ENCODE measurements at regions not wholly inside any gene's neighbourhood (a gene's known extent, or its start where the extent isn't known, plus 50 kb on each side); places are given as distances from the start of the nearest gene placed in this dataset.

DNA sequence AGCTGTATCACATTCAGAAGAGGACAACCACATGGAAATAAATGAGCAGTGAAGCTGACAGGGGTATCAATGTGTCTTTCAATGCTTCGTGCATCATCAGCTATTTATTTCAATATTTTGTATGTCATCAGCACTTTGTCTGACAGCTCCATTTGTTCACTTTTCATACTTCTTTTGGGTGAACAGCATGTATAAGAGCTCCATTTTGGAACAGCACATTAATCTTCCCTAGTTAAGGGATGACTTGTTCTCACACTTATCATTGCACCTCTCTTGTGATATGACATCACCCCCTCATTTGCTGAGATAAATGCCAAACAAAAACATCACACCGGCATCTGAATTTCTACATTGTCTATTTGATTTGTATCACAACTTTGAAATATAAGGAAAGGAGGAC is 190.6 kb upstream of the SAMSN1 start:
- Histone ChIP-seq H2AFZ (ENCODE audit: low read depth) (no peak overlapping the region), H4K20me1 (ENCODE audit: insufficient read depth) (no peaks in the 10 kb centered on the region), H3K4me3 (ENCODE audit: low read depth in 2 of 2, low read length in 1 of 2) (no peak overlapping the region), H3K36me3 (replicated peaks in 1 of 2; ENCODE audit: control insufficient read depth in 1 of 2, insufficient read depth in 2 of 2, low read length in 1 of 2) (no peaks in the 10 kb centered on the region), H3K4me1 (ENCODE audit: control insufficient read depth in 1 of 2, insufficient read depth in 2 of 2, low read depth in 1 of 2, low read length in 1 of 2) (no peaks in the 10 kb centered on the region), H3K4me2 (no peak overlapping the region), H3K27me3 (ENCODE audit: insufficient read depth) (no peaks in the 10 kb centered on the region), H3K9me2 (no peaks in the 10 kb centered on the region), H3K27ac (ENCODE audit: low read depth in 2 of 2, low read length in 1 of 2) (no peak overlapping the region), H3K9ac (no peak overlapping the region), H3F3A (replicated peaks; ENCODE audit: insufficient read depth) (no peaks in the 10 kb centered on the region), H3K9me3 (no peaks in the 10 kb centered on the region), H3K79me2 (ENCODE audit: insufficient read depth) (no peaks in the 10 kb centered on the region)
- no peak for DNase-seq
- CTCF ChIA-PET: interaction anchor here (2.3 kb wide), 1 partner anchor 476 kb away, joined by 7 read pairs; no protein-coding TSS in a partner anchor
- TF ChIP-seq, protein P1, sequence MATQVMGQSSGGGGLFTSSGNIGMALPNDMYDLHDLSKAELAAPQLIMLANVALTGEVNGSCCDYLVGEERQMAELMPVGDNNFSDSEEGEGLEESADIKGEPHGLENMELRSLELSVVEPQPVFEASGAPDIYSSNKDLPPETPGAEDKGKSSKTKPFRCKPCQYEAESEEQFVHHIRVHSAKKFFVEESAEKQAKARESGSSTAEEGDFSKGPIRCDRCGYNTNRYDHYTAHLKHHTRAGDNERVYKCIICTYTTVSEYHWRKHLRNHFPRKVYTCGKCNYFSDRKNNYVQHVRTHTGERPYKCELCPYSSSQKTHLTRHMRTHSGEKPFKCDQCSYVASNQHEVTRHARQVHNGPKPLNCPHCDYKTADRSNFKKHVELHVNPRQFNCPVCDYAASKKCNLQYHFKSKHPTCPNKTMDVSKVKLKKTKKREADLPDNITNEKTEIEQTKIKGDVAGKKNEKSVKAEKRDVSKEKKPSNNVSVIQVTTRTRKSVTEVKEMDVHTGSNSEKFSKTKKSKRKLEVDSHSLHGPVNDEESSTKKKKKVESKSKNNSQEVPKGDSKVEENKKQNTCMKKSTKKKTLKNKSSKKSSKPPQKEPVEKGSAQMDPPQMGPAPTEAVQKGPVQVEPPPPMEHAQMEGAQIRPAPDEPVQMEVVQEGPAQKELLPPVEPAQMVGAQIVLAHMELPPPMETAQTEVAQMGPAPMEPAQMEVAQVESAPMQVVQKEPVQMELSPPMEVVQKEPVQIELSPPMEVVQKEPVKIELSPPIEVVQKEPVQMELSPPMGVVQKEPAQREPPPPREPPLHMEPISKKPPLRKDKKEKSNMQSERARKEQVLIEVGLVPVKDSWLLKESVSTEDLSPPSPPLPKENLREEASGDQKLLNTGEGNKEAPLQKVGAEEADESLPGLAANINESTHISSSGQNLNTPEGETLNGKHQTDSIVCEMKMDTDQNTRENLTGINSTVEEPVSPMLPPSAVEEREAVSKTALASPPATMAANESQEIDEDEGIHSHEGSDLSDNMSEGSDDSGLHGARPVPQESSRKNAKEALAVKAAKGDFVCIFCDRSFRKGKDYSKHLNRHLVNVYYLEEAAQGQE (IDR thresholded peaks at IDR 0.05; ENCODE audit: low read depth, low read length): no peak
- TF ChIP-seq, protein P2, sequence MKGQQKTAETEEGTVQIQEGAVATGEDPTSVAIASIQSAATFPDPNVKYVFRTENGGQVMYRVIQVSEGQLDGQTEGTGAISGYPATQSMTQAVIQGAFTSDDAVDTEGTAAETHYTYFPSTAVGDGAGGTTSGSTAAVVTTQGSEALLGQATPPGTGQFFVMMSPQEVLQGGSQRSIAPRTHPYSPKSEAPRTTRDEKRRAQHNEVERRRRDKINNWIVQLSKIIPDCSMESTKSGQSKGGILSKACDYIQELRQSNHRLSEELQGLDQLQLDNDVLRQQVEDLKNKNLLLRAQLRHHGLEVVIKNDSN (IDR thresholded peaks at IDR 0.05; ENCODE audit: borderline replicate concordance, low read depth): no peak
- no peak for TF ChIP-seq RFX5 (IDR thresholded peaks at IDR 0.05; ENCODE audit: low read length)
- no peak for TF ChIP-seq SMC3 (IDR thresholded peaks at IDR 0.05; ENCODE audit: low read depth, low read length)
- TF ChIP-seq, protein P3, sequence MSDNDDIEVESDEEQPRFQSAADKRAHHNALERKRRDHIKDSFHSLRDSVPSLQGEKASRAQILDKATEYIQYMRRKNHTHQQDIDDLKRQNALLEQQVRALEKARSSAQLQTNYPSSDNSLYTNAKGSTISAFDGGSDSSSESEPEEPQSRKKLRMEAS (IDR thresholded peaks at IDR 0.05; ENCODE audit: low read depth): no peak
- TF ChIP-seq, protein P4, sequence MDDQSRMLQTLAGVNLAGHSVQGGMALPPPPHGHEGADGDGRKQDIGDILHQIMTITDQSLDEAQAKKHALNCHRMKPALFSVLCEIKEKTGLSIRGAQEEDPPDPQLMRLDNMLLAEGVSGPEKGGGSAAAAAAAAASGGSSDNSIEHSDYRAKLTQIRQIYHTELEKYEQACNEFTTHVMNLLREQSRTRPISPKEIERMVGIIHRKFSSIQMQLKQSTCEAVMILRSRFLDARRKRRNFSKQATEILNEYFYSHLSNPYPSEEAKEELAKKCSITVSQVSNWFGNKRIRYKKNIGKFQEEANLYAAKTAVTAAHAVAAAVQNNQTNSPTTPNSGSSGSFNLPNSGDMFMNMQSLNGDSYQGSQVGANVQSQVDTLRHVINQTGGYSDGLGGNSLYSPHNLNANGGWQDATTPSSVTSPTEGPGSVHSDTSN (IDR thresholded peaks at IDR 0.05): no peak
- WGBS (ENCODE audit: low lambda C conversion rate): 2% methylated on average over 2 of the region's 2 CpGs
- POLR2A ChIA-PET: no interaction called here

DNA sequence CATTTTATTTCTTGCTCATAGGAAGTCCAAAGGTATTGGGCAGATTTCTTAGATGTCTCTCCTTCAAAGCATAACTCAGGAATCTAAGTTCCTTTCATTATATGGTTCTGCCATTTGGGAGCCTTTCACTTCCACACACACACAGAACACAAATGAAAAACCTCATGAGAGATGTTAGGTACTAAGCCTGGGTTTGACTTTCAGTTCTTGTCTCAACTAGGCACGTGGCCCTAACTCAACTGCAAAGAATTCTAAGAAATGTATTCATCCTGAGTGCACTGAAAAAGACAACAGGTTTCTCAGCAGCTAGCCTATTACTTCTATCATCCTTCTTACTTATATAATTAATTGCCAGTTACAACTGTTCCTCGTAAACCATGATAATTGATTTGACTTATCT is 190.0 kb upstream of the SAMSN1 start:
- Histone ChIP-seq H3K9me3 (no peaks in the 10 kb centered on the region), H3K79me2 (ENCODE audit: insufficient read depth) (no peaks in the 10 kb centered on the region), H3K27ac (ENCODE audit: low read depth in 2 of 2, low read length in 1 of 2) (no peak overlapping the region), H3K9me2 (no peaks in the 10 kb centered on the region), H3K4me1 (ENCODE audit: control insufficient read depth in 1 of 2, insufficient read depth in 2 of 2, low read depth in 1 of 2, low read length in 1 of 2) (no peaks in the 10 kb centered on the region), H2AFZ (ENCODE audit: low read depth) (no peak overlapping the region), H3K27me3 (ENCODE audit: insufficient read depth) (no peaks in the 10 kb centered on the region), H4K20me1 (ENCODE audit: insufficient read depth) (no peaks in the 10 kb centered on the region), H3F3A (replicated peaks; ENCODE audit: insufficient read depth) (no peaks in the 10 kb centered on the region), H3K4me3 (ENCODE audit: low read depth in 2 of 2, low read length in 1 of 2) (no peak overlapping the region), H3K9ac (no peak overlapping the region), H3K4me2 (no peak overlapping the region), H3K36me3 (replicated peaks in 1 of 2; ENCODE audit: control insufficient read depth in 1 of 2, insufficient read depth in 2 of 2, low read length in 1 of 2) (no peaks in the 10 kb centered on the region)
- 2% methylated on average over 2 of the region's 2 CpGs for WGBS (ENCODE audit: low lambda C conversion rate)
- no peak for DNase-seq
- CTCF ChIA-PET: interaction anchor here (2.3 kb wide), 1 partner anchor 476 kb away, joined by 7 read pairs; no protein-coding TSS in a partner anchor
- POLR2A ChIA-PET: no interaction called here
- TF ChIP-seq TEAD4 (IDR thresholded peaks at IDR 0.05; ENCODE audit: borderline replicate concordance, insufficient read depth) (no peak), MXI1 (IDR thresholded peaks at IDR 0.05; ENCODE audit: low read depth, low read length) (no peak), FOSL2 (IDR thresholded peaks at IDR 0.05; ENCODE audit: borderline replicate concordance, low read depth) (no peak), GABPA (IDR thresholded peaks at IDR 0.05; ENCODE audit: low read depth) (no peak), POLR2AphosphoS5 (IDR thresholded peaks at IDR 0.05; ENCODE audit: low read depth, low read length) (no peak), JUND (IDR thresholded peaks at IDR 0.05) (no peak), SIN3A (IDR thresholded peaks at IDR 0.05; ENCODE audit: borderline replicate concordance, low read depth, low read length) (no peak), FOXJ3 (CRISPR knock-in tag; IDR thresholded peaks at IDR 0.05) (no peak), YY1 (IDR thresholded peaks at IDR 0.05; ENCODE audit: low read depth) (no peak), RAD21 (IDR thresholded peaks at IDR 0.05; ENCODE audit: low read length) (no peak), SMC3 (IDR thresholded peaks at IDR 0.05; ENCODE audit: low read depth, low read length) (no peak), FOXM1 (IDR thresholded peaks at IDR 0.05; ENCODE audit: low read depth) (no peak), TCF12 (IDR thresholded peaks at IDR 0.05) (no peak), EZH2phosphoT487 (IDR thresholded peaks at IDR 0.05; ENCODE audit: borderline replicate concordance, low read depth) (no peak)
- TF ChIP-seq, protein P5, sequence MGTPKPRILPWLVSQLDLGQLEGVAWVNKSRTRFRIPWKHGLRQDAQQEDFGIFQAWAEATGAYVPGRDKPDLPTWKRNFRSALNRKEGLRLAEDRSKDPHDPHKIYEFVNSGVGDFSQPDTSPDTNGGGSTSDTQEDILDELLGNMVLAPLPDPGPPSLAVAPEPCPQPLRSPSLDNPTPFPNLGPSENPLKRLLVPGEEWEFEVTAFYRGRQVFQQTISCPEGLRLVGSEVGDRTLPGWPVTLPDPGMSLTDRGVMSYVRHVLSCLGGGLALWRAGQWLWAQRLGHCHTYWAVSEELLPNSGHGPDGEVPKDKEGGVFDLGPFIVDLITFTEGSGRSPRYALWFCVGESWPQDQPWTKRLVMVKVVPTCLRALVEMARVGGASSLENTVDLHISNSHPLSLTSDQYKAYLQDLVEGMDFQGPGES (IDR thresholded peaks at IDR 0.05; ENCODE audit: low read depth, low read length): no peak

Data from SK-N-SH (cell line).